ENCODE measurements at regions not wholly inside any gene's neighbourhood (a gene's known extent, or its start where the extent isn't known, plus 50 kb on each side); places are given as distances from the start of the nearest gene placed in this dataset.
"Not testable (repeated sequence)": the region's sequence is repeated elsewhere in the genome, so short reads cannot be mapped to it uniquely, and the experiment has no call there.

DNA sequence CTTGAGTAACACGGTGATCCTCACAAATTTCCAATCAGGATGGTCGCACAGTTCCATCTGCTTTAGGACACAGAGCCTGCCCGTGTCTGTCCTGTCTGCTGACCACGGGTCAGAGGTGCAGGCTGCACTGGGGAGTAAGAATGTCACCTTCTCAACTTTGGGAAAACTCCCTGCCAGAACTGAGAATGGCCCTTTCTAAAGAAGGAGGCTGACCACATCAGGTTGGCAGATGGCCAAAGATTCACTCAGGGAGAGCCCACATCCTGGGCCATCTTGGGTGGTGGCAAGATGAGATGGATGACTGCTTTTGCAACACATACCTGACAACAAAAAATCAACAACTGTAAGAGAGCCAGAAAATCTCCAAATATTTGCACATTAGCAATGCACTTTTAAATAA, 101.9 kb downstream of the IGLL1 start:
- H3K9me3 ChIP-seq (ENCODE audit: control insufficient read depth, insufficient read depth, low read depth, low read length) = no peaks in the 10 kb centered on the region
- H3K36me3 ChIP-seq (ENCODE audit: control insufficient read depth in 2 of 2, insufficient read depth in 1 of 2, low read length in 2 of 2) = no peaks in the 10 kb centered on the region
- CTCF ChIA-PET = no interaction called here
- POLR2A ChIA-PET = no interaction called here
- TF ChIP-seq ZBTB17 (tag by site-specific recombination; IDR thresholded peaks at IDR 0.05) (peak; percentile 39; the same call in 1 of the 2 replicates), ZFP37 (tag by site-specific recombination; IDR thresholded peaks at IDR 0.05) (no peak), BCL11A (tag by site-specific recombination; IDR thresholded peaks at IDR 0.05; ENCODE audit: low read depth) (no peak), ZNF660 (tag by site-specific recombination; IDR thresholded peaks at IDR 0.05) (peak; percentile 39; the same call in 1 of the 2 replicates)
- TF ChIP-seq, protein P1, sequence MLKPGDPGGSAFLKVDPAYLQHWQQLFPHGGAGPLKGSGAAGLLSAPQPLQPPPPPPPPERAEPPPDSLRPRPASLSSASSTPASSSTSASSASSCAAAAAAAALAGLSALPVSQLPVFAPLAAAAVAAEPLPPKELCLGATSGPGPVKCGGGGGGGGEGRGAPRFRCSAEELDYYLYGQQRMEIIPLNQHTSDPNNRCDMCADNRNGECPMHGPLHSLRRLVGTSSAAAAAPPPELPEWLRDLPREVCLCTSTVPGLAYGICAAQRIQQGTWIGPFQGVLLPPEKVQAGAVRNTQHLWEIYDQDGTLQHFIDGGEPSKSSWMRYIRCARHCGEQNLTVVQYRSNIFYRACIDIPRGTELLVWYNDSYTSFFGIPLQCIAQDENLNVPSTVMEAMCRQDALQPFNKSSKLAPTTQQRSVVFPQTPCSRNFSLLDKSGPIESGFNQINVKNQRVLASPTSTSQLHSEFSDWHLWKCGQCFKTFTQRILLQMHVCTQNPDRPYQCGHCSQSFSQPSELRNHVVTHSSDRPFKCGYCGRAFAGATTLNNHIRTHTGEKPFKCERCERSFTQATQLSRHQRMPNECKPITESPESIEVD (tag by site-specific recombination; IDR thresholded peaks at IDR 0.05) = no peak
- TF ChIP-seq, protein P2, sequence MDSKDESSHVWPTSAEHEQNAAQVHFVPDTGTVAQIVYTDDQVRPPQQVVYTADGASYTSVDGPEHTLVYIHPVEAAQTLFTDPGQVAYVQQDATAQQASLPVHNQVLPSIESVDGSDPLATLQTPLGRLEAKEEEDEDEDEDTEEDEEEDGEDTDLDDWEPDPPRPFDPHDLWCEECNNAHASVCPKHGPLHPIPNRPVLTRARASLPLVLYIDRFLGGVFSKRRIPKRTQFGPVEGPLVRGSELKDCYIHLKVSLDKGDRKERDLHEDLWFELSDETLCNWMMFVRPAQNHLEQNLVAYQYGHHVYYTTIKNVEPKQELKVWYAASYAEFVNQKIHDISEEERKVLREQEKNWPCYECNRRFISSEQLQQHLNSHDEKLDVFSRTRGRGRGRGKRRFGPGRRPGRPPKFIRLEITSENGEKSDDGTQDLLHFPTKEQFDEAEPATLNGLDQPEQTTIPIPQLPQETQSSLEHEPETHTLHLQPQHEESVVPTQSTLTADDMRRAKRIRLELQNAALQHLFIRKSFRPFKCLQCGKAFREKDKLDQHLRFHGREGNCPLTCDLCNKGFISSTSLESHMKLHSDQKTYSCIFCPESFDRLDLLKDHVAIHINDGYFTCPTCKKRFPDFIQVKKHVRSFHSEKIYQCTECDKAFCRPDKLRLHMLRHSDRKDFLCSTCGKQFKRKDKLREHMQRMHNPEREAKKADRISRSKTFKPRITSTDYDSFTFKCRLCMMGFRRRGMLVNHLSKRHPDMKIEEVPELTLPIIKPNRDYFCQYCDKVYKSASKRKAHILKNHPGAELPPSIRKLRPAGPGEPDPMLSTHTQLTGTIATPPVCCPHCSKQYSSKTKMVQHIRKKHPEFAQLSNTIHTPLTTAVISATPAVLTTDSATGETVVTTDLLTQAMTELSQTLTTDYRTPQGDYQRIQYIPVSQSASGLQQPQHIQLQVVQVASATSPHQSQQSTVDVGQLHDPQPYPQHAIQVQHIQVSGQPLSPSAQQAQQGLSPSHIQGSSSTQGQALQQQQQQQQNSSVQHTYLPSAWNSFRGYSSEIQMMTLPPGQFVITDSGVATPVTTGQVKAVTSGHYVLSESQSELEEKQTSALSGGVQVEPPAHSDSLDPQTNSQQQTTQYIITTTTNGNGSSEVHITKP (tag by site-specific recombination; IDR thresholded peaks at IDR 0.05) = peak; percentile 47
- no peaks in the 10 kb centered on the region for H3K4me1 ChIP-seq (ENCODE audit: control insufficient read depth, insufficient read depth, low read length)
- no peak overlapping the region for H3K27ac ChIP-seq (ENCODE audit: extremely low read depth, low read depth, low read length)
- no peak overlapping the region for H3K4me3 ChIP-seq (ENCODE audit: low read depth, low read length)

DNA sequence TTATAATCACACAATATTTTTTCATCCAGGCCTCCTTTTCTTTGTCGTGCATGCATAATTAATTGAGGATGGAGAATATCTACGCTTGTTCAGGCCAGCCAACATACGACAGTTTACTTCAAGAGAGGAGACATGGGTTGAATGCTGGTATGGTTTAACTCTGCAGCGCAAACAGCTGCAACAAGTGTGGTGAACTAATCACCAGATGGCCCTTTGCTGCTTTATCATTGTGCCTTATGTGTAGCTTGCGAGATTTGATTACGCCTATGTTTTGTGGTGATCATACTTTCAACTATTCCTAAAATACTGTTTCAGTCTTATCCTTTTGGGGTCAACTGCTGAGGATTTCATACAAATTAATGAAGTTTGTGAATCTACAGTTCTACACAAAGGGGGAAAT, 105.6 kb downstream of the IGLL1 start:
- H3K27ac ChIP-seq (ENCODE audit: extremely low read depth, low read depth, low read length); POLR2A ChIA-PET; H3K4me3 ChIP-seq (ENCODE audit: low read depth, low read length); H3K4me1 ChIP-seq (ENCODE audit: control insufficient read depth, insufficient read depth, low read length); H3K9me3 ChIP-seq (ENCODE audit: control insufficient read depth, insufficient read depth, low read depth, low read length); H3K36me3 ChIP-seq (ENCODE audit: control insufficient read depth in 2 of 2, insufficient read depth in 1 of 2, low read length in 2 of 2): not testable (repeated sequence)
- CTCF ChIA-PET = interaction anchor here (0.6 kb wide), 1 partner anchor 18 kb away, joined by 3 read pairs; no protein-coding TSS in a partner anchor

DNA sequence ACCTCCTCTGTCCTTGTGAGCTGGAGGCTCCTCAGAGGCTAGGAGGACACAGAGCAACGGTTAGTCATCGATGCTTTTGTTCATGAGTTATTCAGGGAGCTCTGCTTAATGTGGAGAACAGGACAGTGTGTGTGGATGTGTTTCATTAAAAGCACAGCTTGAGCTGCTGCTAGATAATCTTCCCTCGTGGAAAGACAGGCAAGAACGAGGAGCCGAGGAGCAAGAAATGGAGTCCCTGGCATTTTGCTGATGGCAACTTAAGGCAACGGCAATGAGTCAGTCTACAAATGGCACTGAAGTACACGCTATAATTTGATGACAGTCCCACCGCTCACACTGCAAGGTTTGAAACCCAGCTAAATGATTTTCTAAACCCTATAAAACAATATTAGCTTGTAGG, 106.2 kb downstream of the IGLL1 start:
- no peaks in the 10 kb centered on the region for H3K9me3 ChIP-seq (ENCODE audit: control insufficient read depth, insufficient read depth, low read depth, low read length)
- POLR2A ChIA-PET = no interaction called here
- no peak overlapping the region for H3K27ac ChIP-seq (ENCODE audit: extremely low read depth, low read depth, low read length)
- no peak overlapping the region for H3K4me3 ChIP-seq (ENCODE audit: low read depth, low read length)
- CTCF ChIA-PET = no interaction called here
- H3K36me3 ChIP-seq (ENCODE audit: control insufficient read depth in 2 of 2, insufficient read depth in 1 of 2, low read length in 2 of 2) = no peaks in the 10 kb centered on the region
- no peaks in the 10 kb centered on the region for H3K4me1 ChIP-seq (ENCODE audit: control insufficient read depth, insufficient read depth, low read length)
- no peak for TF ChIP-seq ZNF555 (tag by site-specific recombination; conservative IDR thresholded peaks at IDR 0.05)
- TF ChIP-seq, protein P3, sequence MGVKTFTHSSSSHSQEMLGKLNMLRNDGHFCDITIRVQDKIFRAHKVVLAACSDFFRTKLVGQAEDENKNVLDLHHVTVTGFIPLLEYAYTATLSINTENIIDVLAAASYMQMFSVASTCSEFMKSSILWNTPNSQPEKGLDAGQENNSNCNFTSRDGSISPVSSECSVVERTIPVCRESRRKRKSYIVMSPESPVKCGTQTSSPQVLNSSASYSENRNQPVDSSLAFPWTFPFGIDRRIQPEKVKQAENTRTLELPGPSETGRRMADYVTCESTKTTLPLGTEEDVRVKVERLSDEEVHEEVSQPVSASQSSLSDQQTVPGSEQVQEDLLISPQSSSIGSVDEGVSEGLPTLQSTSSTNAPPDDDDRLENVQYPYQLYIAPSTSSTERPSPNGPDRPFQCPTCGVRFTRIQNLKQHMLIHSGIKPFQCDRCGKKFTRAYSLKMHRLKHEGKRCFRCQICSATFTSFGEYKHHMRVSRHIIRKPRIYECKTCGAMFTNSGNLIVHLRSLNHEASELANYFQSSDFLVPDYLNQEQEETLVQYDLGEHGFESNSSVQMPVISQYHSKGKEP (tag by site-specific recombination; IDR thresholded peaks at IDR 0.05) = no peak
- no peak for TF ChIP-seq ZNF621 (tag by site-specific recombination; IDR thresholded peaks at IDR 0.05)
- no peak for TF ChIP-seq ZEB2 (tag by site-specific recombination; IDR thresholded peaks at IDR 0.05)
- TF ChIP-seq ZSCAN16 (tag by site-specific recombination; IDR thresholded peaks at IDR 0.05) = no peak
- TF ChIP-seq SP7 (tag by site-specific recombination; IDR thresholded peaks at IDR 0.05) = no peak
- TF ChIP-seq ZFHX2 (tag by site-specific recombination; conservative IDR thresholded peaks at IDR 0.05) = no peak
- TF ChIP-seq BCL11A (tag by site-specific recombination; IDR thresholded peaks at IDR 0.05; ENCODE audit: low read depth) = no peak
- TF ChIP-seq ZNF677 (tag by site-specific recombination; IDR thresholded peaks at IDR 0.05) = no peak
- TF ChIP-seq ZBTB21 (tag by site-specific recombination; IDR thresholded peaks at IDR 0.05) = no peak
- TF ChIP-seq ZNF174 (tag by site-specific recombination; IDR thresholded peaks at IDR 0.05) = no peak
- TF ChIP-seq, protein P4, sequence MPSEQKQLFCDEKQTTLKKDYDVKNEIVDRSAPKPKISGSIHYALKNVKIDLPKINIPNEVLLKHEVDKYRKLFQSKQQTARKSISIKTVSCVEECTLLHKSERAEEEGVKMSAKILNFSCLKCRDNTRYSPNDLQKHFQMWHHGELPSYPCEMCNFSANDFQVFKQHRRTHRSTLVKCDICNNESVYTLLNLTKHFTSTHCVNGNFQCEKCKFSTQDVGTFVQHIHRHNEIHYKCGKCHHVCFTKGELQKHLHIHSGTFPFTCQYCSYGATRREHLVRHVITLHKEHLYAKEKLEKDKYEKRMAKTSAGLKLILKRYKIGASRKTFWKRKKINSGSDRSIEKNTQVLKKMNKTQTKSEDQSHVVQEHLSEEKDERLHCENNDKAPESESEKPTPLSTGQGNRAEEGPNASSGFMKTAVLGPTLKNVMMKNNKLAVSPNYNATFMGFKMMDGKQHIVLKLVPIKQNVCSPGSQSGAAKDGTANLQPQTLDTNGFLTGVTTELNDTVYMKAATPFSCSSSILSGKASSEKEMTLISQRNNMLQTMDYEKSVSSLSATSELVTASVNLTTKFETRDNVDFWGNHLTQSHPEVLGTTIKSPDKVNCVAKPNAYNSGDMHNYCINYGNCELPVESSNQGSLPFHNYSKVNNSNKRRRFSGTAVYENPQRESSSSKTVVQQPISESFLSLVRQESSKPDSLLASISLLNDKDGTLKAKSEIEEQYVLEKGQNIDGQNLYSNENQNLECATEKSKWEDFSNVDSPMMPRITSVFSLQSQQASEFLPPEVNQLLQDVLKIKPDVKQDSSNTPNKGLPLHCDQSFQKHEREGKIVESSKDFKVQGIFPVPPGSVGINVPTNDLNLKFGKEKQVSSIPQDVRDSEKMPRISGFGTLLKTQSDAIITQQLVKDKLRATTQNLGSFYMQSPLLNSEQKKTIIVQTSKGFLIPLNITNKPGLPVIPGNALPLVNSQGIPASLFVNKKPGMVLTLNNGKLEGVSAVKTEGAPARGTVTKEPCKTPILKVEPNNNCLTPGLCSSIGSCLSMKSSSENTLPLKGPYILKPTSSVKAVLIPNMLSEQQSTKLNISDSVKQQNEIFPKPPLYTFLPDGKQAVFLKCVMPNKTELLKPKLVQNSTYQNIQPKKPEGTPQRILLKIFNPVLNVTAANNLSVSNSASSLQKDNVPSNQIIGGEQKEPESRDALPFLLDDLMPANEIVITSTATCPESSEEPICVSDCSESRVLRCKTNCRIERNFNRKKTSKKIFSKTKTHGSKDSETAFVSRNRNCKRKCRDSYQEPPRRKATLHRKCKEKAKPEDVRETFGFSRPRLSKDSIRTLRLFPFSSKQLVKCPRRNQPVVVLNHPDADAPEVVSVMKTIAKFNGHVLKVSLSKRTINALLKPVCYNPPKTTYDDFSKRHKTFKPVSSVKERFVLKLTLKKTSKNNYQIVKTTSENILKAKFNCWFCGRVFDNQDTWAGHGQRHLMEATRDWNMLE (tag by site-specific recombination; conservative IDR thresholded peaks at IDR 0.05; ENCODE audit: low read depth) = no peak

Data from HEK293 (cell line).